Endometrium (tissue), 2 donors: ENCODE measurements at regions not wholly inside any gene's neighbourhood (a gene's known extent, or its start where the extent isn't known, plus 50 kb on each side); places are given as distances from the start of the nearest gene placed in this dataset.
"Not testable (repeated sequence)": the region's sequence is repeated elsewhere in the genome, so short reads cannot be mapped to it uniquely, and the experiment has no call there.

Source experiments
- FAIRE-seq: peaks from 2 replicates; lab custom pipeline; 2012; peaks lifted over from hg19 to GRCh38; lab: Jason Lieb, UNC
- donor health status: control.
- donor health status: control.

DNA sequence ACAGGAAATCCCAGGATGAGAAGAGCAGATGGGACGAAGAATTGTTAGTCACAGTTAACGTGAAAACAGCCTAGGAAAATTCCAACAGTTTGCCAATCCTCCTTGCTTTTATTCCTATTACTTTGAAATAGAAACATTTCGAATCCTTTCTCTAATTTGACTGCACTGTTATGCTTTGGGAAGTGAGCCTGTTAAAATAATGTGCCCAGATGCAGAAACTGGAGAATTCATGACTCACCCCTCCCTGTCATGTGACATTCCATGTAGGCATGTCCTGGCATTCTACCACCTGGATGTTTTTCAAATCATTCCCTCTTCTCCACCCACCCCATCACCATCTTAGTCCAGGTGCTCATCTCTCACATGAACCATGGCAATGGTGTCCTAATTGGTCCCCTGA is 107.3 kb downstream of the MINAR1 start:
- no peak for FAIRE-seq

DNA sequence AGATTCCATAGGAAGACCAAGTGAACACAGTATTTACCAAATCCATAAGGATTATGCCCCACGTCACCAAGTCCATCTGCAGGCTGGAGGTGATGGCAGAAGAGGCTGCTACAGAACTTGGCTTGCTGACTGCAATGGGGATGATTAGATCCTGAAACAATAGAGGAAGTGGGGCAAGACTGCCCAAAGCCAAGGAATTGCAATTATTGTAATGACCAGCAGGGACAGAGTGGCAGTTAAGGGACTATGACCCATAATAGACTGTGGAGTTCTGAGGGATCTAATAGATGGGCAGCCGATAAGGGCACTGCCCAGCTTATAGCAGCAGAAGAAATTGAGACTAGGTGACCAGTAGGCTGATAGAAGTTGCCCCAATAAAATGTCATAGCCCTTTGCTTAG is 108.4 kb downstream of the MINAR1 start:
- FAIRE-seq, result no peak

- FAIRE-seq, result no peak
These were observed 109.1 kb downstream of the MINAR1 start for GRCh38 chr15:79541196-79541595.

GRCh38 chr15:79543097-79543496 is 111.0 kb downstream of the MINAR1 start:
- no peak for FAIRE-seq

- FAIRE-seq, result no peak
These were observed 117.1 kb downstream of the MINAR1 start for GRCh38 chr15:79549196-79549595.

DNA sequence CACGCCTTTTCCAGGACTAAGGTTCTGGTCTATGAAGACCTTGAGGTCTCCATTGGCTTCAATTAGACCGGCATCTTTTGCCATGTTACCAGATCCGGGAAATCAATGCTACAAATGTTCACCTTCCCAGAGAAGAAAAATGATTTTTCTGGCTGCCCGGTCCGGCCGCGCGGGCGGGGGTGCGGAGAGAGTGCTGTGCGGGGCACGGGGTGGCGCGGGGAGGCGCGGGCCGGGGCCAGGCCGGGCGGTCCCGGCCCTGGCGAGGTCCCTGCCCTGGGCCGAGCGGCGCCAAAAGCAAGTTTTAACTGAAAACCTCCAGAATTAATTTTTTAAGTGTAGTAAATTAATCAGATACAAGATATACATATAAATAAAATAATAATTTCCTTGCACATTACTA is 128.2 kb downstream of the MINAR1 start:
- FAIRE-seq, result no peak

DNA sequence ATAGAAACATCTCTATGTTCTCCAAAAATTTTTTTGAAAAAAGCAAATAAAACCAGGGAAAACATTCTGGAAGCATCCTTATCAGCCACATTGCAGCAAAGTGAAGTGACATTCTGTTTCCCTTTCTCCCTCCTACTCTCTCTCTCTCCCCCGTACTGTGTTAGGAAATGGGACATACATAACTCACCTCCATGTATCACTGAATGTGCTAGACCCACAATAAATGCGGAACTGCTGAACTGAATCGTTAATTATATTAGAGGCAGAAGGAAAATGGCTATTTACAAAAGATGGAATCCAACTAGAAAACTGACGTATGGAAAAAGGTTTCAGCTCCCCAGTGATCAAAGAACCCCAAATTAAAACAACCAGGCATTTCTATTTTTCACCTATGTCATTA is 129.8 kb downstream of the MINAR1 start:
- FAIRE-seq, result no peak

- no peak for FAIRE-seq
These were observed 130.3 kb downstream of the MINAR1 start for GRCh38 chr15:79562403-79562815.

- FAIRE-seq, result no peak
These were observed 130.8 kb downstream of the MINAR1 start for GRCh38 chr15:79562899-79563298.

DNA sequence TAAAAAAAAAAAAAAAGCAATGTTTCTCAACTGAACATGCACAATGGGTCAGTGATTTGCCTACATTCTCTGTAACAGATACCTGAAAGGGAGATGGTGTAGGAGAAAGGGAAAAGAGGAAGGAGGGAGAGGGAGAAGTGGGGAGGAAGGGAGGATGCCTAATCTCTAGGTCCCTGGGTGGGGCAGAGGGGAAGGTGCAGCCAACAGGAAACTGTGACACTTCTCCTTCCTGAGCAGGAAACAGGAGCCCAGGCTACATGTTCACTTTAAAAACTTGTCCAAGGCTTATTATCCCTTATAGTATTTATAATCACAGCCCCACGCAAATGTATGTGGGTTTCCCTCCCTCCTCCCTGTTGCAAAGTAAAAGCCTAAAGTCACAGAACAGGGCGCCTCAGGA is 137.9 kb downstream of the MINAR1 start:
- FAIRE-seq, result no peak

GRCh38 chr15:79572691-79573404 is 140.7 kb downstream of the MINAR1 start:
- FAIRE-seq, result no peak

DNA sequence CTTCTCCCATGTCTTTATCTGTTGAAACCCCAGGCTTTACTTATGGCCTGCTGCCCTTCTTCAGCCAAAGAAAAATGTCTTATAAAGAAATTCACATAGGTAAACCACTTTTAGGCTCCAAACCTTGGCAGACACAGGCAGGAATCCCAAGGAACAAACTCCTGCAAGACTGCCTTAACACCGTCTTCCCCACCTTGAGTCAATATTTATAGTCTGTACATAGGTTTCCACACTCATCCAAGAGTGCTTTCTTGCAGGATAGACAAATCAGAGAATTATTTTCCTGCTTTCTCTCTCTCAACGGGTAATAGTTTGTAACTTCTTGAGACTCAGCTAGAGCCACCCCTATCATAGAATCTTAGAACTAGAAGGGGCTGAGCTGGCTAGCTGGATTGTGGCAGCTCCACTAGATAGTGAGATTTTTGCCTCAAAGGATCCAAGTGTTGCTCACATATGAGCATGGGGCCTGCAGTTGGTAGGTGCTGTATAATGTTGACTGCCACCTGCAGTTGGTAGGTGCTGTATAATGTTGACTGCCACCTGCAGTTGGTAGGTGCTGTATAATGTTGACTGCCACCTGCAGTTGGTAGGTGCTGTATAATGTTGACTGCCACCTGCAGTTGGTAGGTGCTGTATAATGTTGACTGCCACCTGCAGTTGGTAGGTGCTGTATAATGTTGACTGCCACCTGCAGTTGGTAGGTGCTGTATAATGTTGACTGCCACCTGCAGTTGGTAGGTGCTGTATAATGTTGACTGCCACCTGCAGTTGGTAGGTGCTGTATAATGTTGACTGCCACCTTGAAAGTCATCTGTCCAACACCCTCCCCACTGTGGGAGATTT is 142.5 kb downstream of the MINAR1 start:
- FAIRE-seq, result not testable (repeated sequence)

DNA sequence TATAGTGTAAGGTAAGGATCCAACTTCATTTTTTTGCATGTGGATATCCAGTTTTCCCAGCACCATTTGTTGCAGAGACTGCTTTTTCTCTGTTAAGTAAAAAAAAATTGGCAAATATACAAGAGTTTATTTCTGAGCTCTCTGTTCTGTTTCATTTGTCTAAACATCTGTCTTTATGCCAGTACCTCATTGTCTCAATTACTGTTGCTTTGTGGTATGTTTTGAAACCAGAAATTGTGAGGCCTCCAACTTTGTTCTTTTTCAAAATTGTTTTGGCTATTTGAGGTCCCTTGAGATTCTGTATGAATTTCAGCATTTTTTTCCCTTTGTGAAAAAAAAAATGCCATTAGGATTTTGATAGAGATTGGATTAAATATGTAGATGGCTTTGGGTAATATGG is 150.5 kb downstream of the MINAR1 start:
- peak; percentile 90 for FAIRE-seq

- FAIRE-seq, result no peak
These were observed 160.0 kb downstream of the MINAR1 start for GRCh38 chr15:79592126-79592525.

GRCh38 chr15:79593119-79593869 is 161.2 kb downstream of the MINAR1 start:
- FAIRE-seq, result no peak

GRCh38 chr15:79595306-79595705 is 163.2 kb downstream of the MINAR1 start:
- no peak for FAIRE-seq

DNA sequence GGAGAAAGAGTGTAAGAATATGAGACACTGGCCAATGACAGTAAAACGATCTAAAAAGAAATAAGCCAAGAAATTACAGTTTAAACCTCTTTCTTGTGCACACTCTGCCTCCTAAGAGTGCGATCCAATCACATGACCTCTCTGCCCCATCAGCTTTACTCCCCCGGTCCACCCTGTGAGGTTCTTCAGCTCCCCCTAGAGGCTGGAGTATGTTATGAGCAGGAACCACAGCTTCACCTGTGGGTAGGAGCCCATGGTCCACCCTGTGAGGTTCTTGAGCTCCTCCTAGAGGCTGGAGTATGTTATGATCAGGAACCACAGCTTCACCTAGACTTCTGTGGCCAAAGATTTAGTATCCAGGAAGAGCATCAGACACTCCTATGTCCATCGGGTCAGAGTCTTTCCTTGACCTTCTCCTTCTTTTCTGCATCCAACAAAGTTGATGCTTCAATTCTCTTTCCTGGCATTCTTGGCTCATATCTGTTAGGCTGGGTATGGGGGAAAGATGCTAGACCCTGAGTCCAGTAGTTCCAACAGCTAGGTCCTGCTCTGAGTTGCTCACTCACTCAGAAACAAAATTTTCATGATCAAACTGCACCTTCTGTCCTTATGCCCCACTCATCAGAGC is 164.0 kb downstream of the MINAR1 start:
- no peak for FAIRE-seq

DNA sequence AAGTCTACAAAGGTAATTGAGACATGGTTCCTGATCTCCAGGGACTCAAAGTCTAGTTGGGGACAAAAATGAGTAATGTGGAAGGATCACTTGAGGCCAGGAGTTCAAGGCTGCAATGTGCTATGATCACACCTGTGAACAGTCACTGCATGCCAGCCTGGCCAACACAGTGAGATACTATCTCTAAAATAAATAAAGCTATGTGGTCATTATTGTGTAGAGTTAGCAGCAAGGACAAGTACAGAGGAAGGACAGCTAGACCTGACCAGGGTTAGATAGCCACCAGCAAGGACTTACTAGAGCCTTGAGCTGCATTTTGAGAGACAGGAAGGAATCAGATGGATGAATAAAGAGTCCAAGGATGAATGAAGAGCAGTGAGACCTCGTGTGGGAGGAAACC is 166.5 kb downstream of the MINAR1 start:
- no peak for FAIRE-seq

DNA sequence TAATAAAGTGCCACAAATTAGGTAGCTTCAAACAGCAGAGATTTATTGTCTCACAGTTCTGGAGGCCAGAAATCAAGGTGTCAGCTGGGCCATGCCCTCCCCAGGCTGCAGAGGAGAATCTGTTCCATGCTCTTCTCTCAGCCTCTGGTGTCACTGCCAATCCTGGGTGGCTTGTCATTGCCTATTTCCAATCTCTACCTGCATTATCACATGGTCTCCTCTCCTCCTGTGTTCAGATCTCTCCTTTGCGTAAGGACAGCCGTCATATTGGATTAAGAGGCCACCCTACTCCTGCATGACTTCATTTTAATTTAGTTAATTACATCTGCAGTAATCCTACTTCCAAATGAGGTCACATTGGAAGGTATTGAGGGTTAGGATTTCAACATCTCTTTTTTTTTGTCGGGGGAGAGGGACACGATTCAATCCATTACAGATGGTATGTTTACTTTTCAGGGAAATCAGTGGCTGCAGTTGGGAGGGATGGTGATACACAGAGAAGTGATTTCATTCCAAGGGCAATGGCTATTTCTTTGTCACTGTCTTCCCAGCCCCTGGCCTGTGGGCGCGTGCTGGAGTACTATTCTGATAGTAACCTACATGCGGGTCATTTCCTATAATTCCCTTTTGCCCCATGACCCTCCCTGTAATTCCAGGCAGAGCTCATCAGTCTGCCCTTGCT is 169.4 kb downstream of the MINAR1 start:
- FAIRE-seq, result no peak

- FAIRE-seq, result no peak
These were observed 170.0 kb downstream of the MINAR1 start for GRCh38 chr15:79602180-79602579.

- FAIRE-seq, result no peak
These were observed 170.6 kb downstream of the MINAR1 start for GRCh38 chr15:79602731-79603130.

- no peak for FAIRE-seq
These were observed 174.8 kb downstream of the MINAR1 start for GRCh38 chr15:79606831-79607355.
